Hematopoietic multipotent progenitor cell treated with erythropoietin and hydrocortisone succinate and interleukin-3 and kit ligand, for 15 days (in vitro differentiated cells): ENCODE measurements at regions not wholly inside any gene's neighbourhood (a gene's known extent, or its start where the extent isn't known, plus 50 kb on each side); places are given as distances from the start of the nearest gene placed in this dataset.
"Not testable (repeated sequence)": the region's sequence is repeated elsewhere in the genome, so short reads cannot be mapped to it uniquely, and the experiment has no call there.

Experiments
- DNase-seq: peaks from one replicate; pipeline ENCODE4 v3.0.0-alpha.2; 2015; ENCODE audit warnings: low spot score

- DNase-seq, result no peak
Measured at GRCh38 chr5:126234563-126235195, 188.5 kb upstream of the GRAMD2B start.

DNA sequence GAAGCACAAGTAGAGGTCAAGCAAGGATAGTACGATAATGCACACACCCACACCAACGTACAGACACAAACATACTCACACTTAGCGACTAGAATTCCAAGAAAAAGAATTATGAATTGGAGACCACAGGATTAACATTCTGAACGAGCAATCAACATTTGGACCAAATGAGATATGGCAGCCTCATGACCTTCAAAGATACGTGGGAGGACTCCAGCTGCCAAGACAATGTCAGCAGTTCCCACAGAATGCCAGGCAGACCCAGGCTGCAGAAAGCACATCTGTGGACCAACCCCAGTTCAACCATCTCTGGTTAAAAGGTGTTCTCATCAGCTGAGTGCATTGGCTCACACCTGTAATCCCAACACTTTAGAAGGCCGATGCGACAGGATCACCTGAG, 187.6 kb upstream of the GRAMD2B start:
- no peak for DNase-seq

GRCh38 chr5:126236994-126237393, 186.2 kb upstream of the GRAMD2B start:
- no peak for DNase-seq

DNA sequence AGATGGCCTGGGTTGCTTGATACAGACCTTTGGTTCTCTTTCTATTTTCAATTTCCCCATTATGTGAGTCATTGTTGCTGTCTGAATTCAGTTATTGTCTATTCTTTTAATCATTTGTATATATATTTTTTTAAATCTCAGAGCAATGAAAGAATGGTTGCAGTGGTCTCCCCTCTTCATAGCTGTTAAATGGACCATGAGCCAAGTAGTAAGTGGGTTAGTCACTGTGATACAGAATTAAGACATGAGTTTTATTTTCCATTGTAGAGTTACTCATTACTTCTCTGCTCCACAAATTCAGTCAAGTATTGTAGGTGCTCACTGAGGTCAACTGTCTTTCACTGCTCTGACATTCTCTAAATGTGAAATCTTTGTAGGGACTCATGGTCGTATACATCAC, 174.6 kb upstream of the GRAMD2B start:
- DNase-seq, result no peak

DNA sequence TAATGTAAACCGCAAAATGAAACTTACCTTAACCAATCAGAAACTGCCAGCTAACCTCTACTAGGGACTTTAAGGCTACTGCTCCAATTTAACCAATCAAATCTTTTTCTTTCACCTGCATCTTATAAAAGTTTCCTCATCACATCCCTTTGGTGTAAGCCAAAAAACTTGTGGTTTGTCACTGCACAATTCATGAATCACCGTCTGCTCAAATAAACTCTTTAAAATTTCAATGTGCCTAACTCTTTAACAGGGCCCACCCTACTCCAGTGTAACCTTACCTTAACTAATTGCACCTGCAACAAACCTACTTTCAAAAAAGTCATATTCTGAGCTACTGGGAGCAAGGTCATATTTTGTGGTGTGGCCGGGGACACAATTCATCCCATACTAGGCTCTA, 172.2 kb upstream of the GRAMD2B start:
- DNase-seq, result no peak

GRCh38 chr5:126253406-126253805, 169.8 kb upstream of the GRAMD2B start:
- DNase-seq, result no peak

- no peak for DNase-seq
Measured at GRCh38 chr5:126263591-126264184, 159.5 kb upstream of the GRAMD2B start.

DNA sequence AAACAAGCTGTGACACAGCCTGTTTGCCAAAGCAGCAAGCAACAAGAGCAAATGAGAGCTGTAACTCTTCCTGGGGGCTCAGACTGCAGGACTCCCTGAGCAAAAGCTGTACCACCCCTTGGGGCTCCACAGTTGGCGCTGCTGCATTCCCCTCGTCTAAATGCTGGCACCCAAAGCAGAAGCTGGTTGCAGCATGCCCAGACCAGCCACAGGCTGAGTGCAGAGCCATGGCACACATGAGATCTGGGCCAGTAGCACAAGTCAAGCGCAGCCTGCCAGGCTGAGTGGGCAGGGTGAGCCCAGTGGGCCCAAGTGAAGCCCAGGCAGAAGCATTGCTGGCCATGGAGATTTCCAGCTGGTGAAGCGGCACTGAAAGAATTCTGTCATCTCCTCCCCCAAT, 157.3 kb upstream of the GRAMD2B start:
- no peak for DNase-seq

DNA sequence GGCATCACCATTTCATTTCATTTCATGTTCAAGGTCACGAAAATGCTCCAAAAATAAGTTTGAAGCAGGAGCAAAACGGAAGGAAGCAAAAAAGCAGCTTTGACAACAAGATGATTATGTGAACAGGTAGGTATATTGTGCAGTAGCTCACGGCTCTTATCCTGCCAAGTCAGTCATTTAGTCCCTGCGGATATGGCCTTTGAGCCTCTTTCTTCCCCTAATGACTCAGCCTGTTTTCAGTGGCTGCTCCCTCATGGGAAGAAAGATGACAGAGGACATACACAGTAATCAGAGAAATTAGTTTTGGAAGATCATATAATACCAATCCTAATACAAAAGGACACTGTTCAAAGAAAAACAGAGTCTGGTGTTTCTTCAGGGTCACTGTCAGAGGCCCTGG, 155.8 kb upstream of the GRAMD2B start:
- DNase-seq, result no peak

GRCh38 chr5:126268697-126269315, 154.4 kb upstream of the GRAMD2B start:
- no peak for DNase-seq

DNA sequence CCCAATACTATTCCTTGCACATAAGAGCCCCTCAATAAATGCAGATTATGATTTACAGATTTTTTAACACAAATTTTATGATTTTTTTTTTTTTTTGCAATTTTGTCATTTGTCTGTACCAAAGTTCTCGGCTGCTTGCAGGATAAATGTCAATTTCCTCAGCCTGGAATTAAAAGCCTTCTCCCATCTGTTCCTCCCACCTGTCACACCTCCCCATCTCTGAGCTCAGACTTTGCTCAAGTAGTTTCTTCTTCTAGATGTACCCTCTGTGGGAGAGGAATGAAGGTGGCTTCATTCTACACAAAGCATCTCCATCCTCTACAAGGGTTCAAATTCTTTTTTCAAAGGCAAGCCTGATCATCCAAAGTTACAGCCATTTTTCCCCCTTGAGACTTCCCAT, 153.7 kb upstream of the GRAMD2B start:
- no peak for DNase-seq

- no peak for DNase-seq
Measured at GRCh38 chr5:126271141-126271540, 152.1 kb upstream of the GRAMD2B start.

DNA sequence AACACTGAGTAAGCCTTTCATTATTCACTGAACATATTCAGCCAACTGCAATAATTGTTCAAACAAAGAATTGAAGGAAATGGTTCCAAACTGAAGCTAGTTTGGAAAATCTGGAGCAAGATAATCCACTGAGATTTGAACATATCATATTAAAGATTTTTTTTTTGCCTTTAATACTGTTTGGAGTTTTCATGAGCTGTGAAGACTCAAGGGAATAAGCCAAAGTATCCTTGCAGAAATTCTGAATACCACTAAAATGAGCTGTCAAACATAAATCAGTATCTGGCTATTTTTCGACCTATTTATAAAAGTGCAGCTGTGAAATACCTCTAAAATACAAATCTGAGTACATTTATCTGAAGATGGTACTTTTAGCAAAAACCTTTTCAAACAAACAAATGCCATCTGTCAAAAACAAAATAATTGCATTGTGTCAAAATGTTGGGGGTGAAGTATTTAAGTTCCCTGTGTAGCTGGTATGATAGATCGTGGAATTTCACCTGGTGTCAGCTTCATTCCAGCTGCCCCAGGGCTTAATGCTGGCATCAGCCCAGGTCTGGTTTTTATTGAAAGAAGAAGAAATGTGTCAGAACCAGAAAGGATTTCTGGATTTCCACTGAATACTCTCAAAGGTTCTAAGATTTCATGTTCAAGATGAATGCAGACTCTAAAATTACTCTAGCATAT, 149.0 kb upstream of the GRAMD2B start:
- DNase-seq, result no peak

GRCh38 chr5:126274763-126275125, 148.5 kb upstream of the GRAMD2B start:
- no peak for DNase-seq

GRCh38 chr5:126277762-126278161, 145.4 kb upstream of the GRAMD2B start:
- DNase-seq, result no peak

DNA sequence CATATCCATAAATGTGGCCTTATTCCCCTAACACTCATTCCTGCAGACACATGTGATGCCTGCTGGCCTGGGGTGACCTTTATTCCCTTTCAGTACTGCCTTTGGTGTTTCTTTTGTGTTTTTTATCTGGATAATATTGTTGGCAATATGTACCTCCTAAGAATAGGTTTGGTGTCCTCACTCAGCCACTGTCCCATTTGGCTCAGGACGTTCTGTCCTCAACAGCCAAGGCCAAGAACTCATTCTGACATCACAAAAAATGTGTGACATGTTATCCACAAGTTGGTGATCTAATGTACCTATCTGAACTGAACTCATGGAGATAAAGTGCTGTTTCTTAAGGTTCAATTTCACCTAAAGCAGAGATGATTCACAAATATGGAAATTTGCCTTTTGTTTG, 142.9 kb upstream of the GRAMD2B start:
- DNase-seq, result no peak

DNA sequence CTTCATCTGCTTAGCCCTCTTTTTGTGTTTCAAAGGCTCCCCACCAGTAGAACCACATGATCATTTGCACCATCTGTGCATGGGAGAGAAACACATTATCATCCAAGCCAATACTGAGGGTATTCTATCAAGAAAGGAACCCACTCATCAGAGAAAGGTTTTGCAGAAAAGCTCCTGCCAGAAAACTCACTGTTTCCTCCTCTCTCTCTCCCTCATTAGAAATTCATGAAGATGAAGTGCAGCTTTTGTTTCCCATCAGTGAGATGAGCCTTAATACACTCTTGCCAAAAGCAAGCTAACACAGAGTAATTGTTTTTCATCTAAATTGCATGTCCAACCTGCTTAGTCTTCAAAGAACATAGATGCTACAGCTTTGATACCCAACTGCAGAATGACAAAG, 142.4 kb upstream of the GRAMD2B start:
- no peak for DNase-seq

- no peak for DNase-seq
Measured at GRCh38 chr5:126284977-126285696, 138.1 kb upstream of the GRAMD2B start.

- DNase-seq, result not testable (repeated sequence)
Measured at GRCh38 chr5:126296121-126296520, 127.1 kb upstream of the GRAMD2B start.

GRCh38 chr5:126300293-126300692, 122.9 kb upstream of the GRAMD2B start:
- no peak for DNase-seq

GRCh38 chr5:126301056-126301455, 122.2 kb upstream of the GRAMD2B start:
- DNase-seq, result no peak

GRCh38 chr5:126309860-126310259, 113.3 kb upstream of the GRAMD2B start:
- no peak for DNase-seq

- DNase-seq, result no peak
Measured at GRCh38 chr5:126311766-126312165, 111.4 kb upstream of the GRAMD2B start.
